A549 (cell line): ENCODE measurements at regions not wholly inside any gene's neighbourhood (a gene's known extent, or its start where the extent isn't known, plus 50 kb on each side); places are given as distances from the start of the nearest gene placed in this dataset.

Source experiments
- ATAC-seq, 2 experiments: fragments of 200-7000 bp in 1 of 2; fragments of >200 bp in 1 of 2; cut with Nextera tagmentation in 1 of 2; cut with Tn5 transposase in 1 of 2; 3 replicates each; pipeline versions ENCODE4 v1.8.0 to v1.9.1; 2018 to 2020; ENCODE audit warnings: mild to moderate bottlenecking in 1 of 2, moderate library complexity in 1 of 2
- CTCF ChIA-PET: fragments of 300-600 bp; sonication (Branson Sonifier 250); formaldehyde crosslinking; extraction: SDS; loops from one replicate; lab custom pipeline; 2021; ENCODE audit warnings: antibody characterized with exemption, inconsistent platforms; lab: Yijun Ruan, JAX
- POLR2A ChIA-PET: fragments of 350-600 bp; formaldehyde crosslinking; extraction: SDS; loops from one replicate; lab custom pipeline; 2021; ENCODE audit warnings: antibody characterized with exemption, inconsistent platforms; lab: Yijun Ruan, JAX
- DNase-seq, 2 experiments: peaks; one replicate each; pipeline versions ENCODE4 v3.0.0 to v3.0.0-alpha.2; 2011 to 2016; ENCODE audit warnings: low read depth in 1 of 2, low spot score in 1 of 2
- FAIRE-seq: peaks from 2 replicates; lab custom pipeline; 2011; peaks lifted over from hg19 to GRCh38; lab: Jason Lieb, UNC
- H3K27ac ChIP-seq, 2 experiments: fragments of >200 bp; sonication (Bioruptor Twin); formaldehyde crosslinking; 3 replicates each; pipeline ENCODE4 v1.5.1; 2016 to 2017
- H3K4me1 ChIP-seq: fragments of >200 bp; sonication (Bioruptor Twin); formaldehyde crosslinking; 3 replicates; pipeline ENCODE4 v1.6.1; 2016
- H3K4me2 ChIP-seq: fragments of >200 bp; sonication (Bioruptor Twin); formaldehyde crosslinking; 3 replicates; pipeline ENCODE4 v1.6.1; 2016
- H3K4me3 ChIP-seq: fragments of >200 bp; sonication (Bioruptor Twin); formaldehyde crosslinking; 3 replicates; pipeline ENCODE4 v1.5.1; 2016
- H3K9me3 ChIP-seq: fragments of >200 bp; sonication (Bioruptor Twin); formaldehyde crosslinking; 3 replicates; pipeline ENCODE4 v1.6.1; 2016
- CBX8 ChIP-seq: fragments of 200-600 bp; sonication (generic); IDR thresholded peaks from 2 replicates; pipeline ENCODE4 v1.6.1; 2016
- CEBPB ChIP-seq, 2 experiments: fragments of >200 bp in 1 of 2; sonication (Bioruptor Twin) in 1 of 2; formaldehyde crosslinking in 1 of 2; IDR thresholded peaks; 2 replicates each; pipeline ENCODE4 v1.6.1; 2012 to 2016
- CHD2 ChIP-seq: fragments of 150-350 bp; IDR thresholded peaks from 2 replicates; pipeline ENCODE4 v1.6.1; 2014; ENCODE audit warnings: low read length; ENCODE audit not compliant: partially characterized antibody
- E2F6 ChIP-seq: IDR thresholded peaks from 2 replicates; pipeline ENCODE4 v1.6.1; 2012; ENCODE audit warnings: low read depth, borderline replicate concordance
- ELK1 ChIP-seq: fragments of 150-350 bp; IDR thresholded peaks from 2 replicates; pipeline ENCODE4 v1.6.1; 2014; ENCODE audit warnings: low read depth, mild to moderate bottlenecking, low read length
- EP300 ChIP-seq, 2 experiments: fragments of >200 bp; sonication (Bioruptor Twin); formaldehyde crosslinking; IDR thresholded peaks; 2 replicates in 1 of 2; 3 replicates in 1 of 2; pipeline ENCODE4 v1.6.1; 2016 to 2017
- ESRRA ChIP-seq: fragments of 150-350 bp; IDR thresholded peaks from 2 replicates; pipeline ENCODE4 v1.6.1; 2014; ENCODE audit warnings: mild to moderate bottlenecking, low read length, borderline replicate concordance
- FOSB ChIP-seq: fragments of 250-450 bp; sonication (Bioruptor Pico); IDR thresholded peaks from 2 replicates; pipeline ENCODE4 v1.5.0; 2020; ENCODE audit warnings: mild to moderate bottlenecking, moderate library complexity
- HDAC2 ChIP-seq: fragments of 200-600 bp; sonication (generic); IDR thresholded peaks from 2 replicates; pipeline ENCODE4 v1.6.1; 2016
- HES2 ChIP-seq: fragments of >200 bp; sonication (Bioruptor Twin); formaldehyde crosslinking; IDR thresholded peaks from 2 replicates; pipeline ENCODE4 v1.6.1; 2016
- HEYL ChIP-seq: fragments of 250-450 bp; sonication (Bioruptor Pico); IDR thresholded peaks from 2 replicates; pipeline ENCODE4 v1.8.0; 2021; ENCODE audit warnings: mild to moderate bottlenecking, moderate library complexity
- HOXB13 ChIP-seq: fragments of 250-450 bp; sonication (Bioruptor Pico); IDR thresholded peaks from 2 replicates; pipeline ENCODE4 v1.5.0; 2020; ENCODE audit warnings: low read depth, mild to moderate bottlenecking, moderate library complexity
- HOXB5 ChIP-seq: fragments of 250-450 bp; sonication (Bioruptor Pico); IDR thresholded peaks from 2 replicates; pipeline ENCODE4 v1.5.0; 2020; ENCODE audit warnings: mild to moderate bottlenecking, moderate library complexity
- JUNB ChIP-seq: fragments of >200 bp; sonication (Bioruptor Twin); formaldehyde crosslinking; IDR thresholded peaks from 2 replicates; pipeline ENCODE4 v1.6.1; 2016
- KDM1A ChIP-seq: fragments of 200-600 bp; sonication (generic); IDR thresholded peaks from 2 replicates; pipeline ENCODE4 v1.6.1; 2016; ENCODE audit warnings: low read depth, mild to moderate bottlenecking
- MAZ ChIP-seq: fragments of 150-350 bp; IDR thresholded peaks from 2 replicates; pipeline ENCODE4 v1.6.1; 2014; ENCODE audit warnings: antibody characterized with exemption, low read depth, low read length, borderline replicate concordance
- NR3C1 ChIP-seq: fragments of >200 bp; sonication (Bioruptor Twin); formaldehyde crosslinking; IDR thresholded peaks from 3 replicates; pipeline ENCODE4 v1.6.1; 2017
- PBX3 ChIP-seq: IDR thresholded peaks from 2 replicates; pipeline ENCODE4 v1.6.1; 2012
- POLR2A ChIP-seq: IDR thresholded peaks from 2 replicates; pipeline ENCODE4 v1.6.1; 2012; ENCODE audit warnings: mild to moderate bottlenecking, low read length
- POLR2AphosphoS2 ChIP-seq: conservative IDR thresholded peaks from 2 replicates; pipeline ENCODE4 v1.6.1; 2012; ENCODE audit warnings: low read length, improper control_type of control experiment, inconsistent platforms
- RFX5 ChIP-seq: fragments of 450-650 bp; IDR thresholded peaks from 2 replicates; pipeline ENCODE4 v1.7.1; 2014; ENCODE audit warnings: antibody characterized with exemption, mild to moderate bottlenecking, moderate library complexity
- RNF2 ChIP-seq: fragments of 200-600 bp; sonication (generic); IDR thresholded peaks from 2 replicates; pipeline ENCODE4 v1.6.1; 2016; ENCODE audit warnings: low read depth, mild to moderate bottlenecking, antibody characterized with exemption, moderate library complexity, borderline replicate concordance
- SREBF2 ChIP-seq: fragments of 450-650 bp; IDR thresholded peaks from 2 replicates; pipeline ENCODE4 v1.6.1; 2014; ENCODE audit warnings: mild to moderate bottlenecking, moderate library complexity
- ZC3H11A ChIP-seq: fragments of 450-650 bp; IDR thresholded peaks from 2 replicates; pipeline ENCODE4 v1.6.1; 2014; ENCODE audit warnings: antibody characterized with exemption, mild to moderate bottlenecking
- ZFP36 ChIP-seq: fragments of 450-650 bp; IDR thresholded peaks from 2 replicates; pipeline ENCODE4 v1.6.1; 2014; ENCODE audit warnings: borderline replicate concordance; ENCODE audit not compliant: partially characterized antibody
- ZNF302 ChIP-seq: fragments of 250-450 bp; sonication (Bioruptor Pico); IDR thresholded peaks from 2 replicates; pipeline ENCODE4 v1.9.0; 2021; ENCODE audit warnings: inconsistent platforms, mild to moderate bottlenecking, moderate library complexity
- ZSCAN20 ChIP-seq: fragments of 250-450 bp; sonication (Bioruptor Pico); IDR thresholded peaks from 2 replicates; pipeline ENCODE4 v1.8.0; 2022; ENCODE audit warnings: mild to moderate bottlenecking, moderate library complexity
- whole genome bisulfite sequencing: methylation state at CpG from one replicate; pipeline ENCODE4 v1.1.6; 2017; ENCODE audit errors: missing lambda C conversion rate; 5-methylcytosine and 5-hydroxymethylcytosine counted together

- no peak for FAIRE-seq
Measured at GRCh38 chr15:61768131-61768530, 292.1 kb downstream of the VPS13C start.

GRCh38 chr15:61764981-61765380, 295.3 kb downstream of the VPS13C start:
- H3K27ac ChIP-seq = no peak overlapping the region
- no peak overlapping the region for H3K4me2 ChIP-seq
- TF ChIP-seq FOSB (CRISPR knock-in tag) (no peak), HOXB5 (no peak), E2F6 (no peak), ZNF302 (CRISPR knock-in tag) (no peak), CHD2 (no peak), CBX8 (no peak), PBX3 (no peak), ZFP36 (no peak), EP300 (IDR thresholded peaks at IDR 0.05) (no peak), SREBF2 (no peak), POLR2AphosphoS2 (no peak), HEYL (CRISPR knock-in tag) (no peak), HES2 (no peak), JUNB (no peak), RFX5 (no peak)
- no peak for DNase-seq
- 31% methylated on average over 6 of the region's 6 CpGs for WGBS
- ChIA-PET POLR2A (no interaction called here), CTCF (interaction anchor here (1.4 kb wide), 1 partner anchor 69 kb away, joined by 3 read pairs; no protein-coding TSS in a partner anchor)
- FAIRE-seq = no peak
- no peak overlapping the region for H3K4me3 ChIP-seq
- no peaks in the 10 kb centered on the region for H3K4me1 ChIP-seq
- no peaks in the 10 kb centered on the region for H3K9me3 ChIP-seq
- ATAC-seq = no peak

More at GRCh38 chr15:61768131-61768530, 292.1 kb downstream of the VPS13C start:
- ATAC-seq (no peak), DNase-seq (no peak)
- Histone ChIP-seq H3K4me2 (no peak overlapping the region), H3K4me3 (no peak overlapping the region), H3K9me3 (no peaks in the 10 kb centered on the region), H3K27ac (no peak overlapping the region), H3K4me1 (no peaks in the 10 kb centered on the region)
- CTCF ChIA-PET = no interaction called here
- WGBS = 1% methylated on average over 2 of the region's 2 CpGs
- TF ChIP-seq EP300 (IDR thresholded peaks at IDR 0.05) (no peak), ESRRA (no peak), HDAC2 (no peak), POLR2A (no peak), ZNF302 (CRISPR knock-in tag) (no peak), KDM1A (no peak), NR3C1 (no peak), HOXB13 (CRISPR knock-in tag) (no peak), ELK1 (no peak), RNF2 (no peak), ZSCAN20 (no peak), CEBPB (IDR thresholded peaks at IDR 0.05) (no peak), ZC3H11A (no peak), HOXB5 (no peak), JUNB (no peak), MAZ (no peak)
- TF ChIP-seq, all 56 proteins: peak for 0
- POLR2A ChIA-PET = interaction anchor here (0.7 kb wide), 1 partner anchor 14 kb away, joined by 4 read pairs; no protein-coding TSS in a partner anchor
